ENCODE measurements at regions not wholly inside any gene's neighbourhood (a gene's known extent, or its start where the extent isn't known, plus 50 kb on each side); places are given as distances from the start of the nearest gene placed in this dataset.

DNA sequence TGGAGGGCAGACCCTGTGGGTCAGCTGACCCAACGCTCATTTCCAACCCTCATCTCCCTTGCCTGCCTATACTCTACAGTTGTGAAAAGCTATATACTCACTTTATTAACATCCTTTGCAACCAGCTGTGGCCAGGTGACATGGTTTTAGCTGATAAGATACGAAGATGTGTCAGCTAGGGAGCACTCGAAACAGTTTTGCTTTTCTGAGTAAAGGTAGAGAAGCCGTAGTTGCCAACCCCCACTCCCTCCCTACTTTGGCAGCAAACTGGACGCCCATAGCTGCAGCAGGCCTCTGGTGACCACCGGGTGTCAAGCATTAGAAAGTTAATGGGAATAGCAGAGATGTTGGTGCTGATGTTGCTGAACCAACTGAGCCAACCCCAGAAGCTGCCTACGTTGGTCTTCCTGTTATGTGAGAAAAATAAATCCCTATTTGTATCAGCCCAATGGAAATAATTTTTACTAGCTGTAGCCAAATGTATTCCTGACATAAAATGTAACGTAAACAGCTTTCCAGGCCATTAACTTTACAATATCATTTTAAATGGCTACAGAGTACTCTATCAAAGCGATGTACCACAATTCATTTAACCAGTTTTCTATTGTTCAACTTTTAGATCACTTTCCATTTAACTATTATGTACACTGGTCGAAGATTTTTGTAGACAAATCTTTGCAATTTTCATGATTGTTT, 98.5 kb upstream of the TMCC3 start:
- DNase-seq, result no peak

DNA sequence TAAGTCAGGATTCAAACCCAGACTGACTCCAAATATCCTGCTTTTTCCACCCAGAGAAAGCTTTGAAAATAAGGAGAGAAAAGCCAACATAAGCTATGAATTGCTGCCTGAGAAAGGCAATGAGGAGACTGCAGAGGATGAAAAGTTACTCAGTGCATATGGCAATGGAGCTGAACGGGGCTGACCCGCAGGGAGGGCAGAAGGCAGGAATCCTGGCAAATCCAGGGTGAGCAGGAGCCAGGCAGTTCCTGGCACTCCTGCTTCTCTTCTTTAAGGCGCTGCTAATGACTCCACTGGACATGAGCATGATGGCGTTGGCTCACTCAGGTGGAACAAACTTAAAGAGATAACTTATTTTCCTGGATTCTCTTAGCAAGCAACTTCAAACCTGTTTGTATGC, 95.2 kb upstream of the TMCC3 start:
- DNase-seq, result no peak

GRCh38 chr12:94743174-94743573, 92.8 kb upstream of the TMCC3 start:
- DNase-seq, result no peak

- no peak for DNase-seq
These were observed 90.4 kb upstream of the TMCC3 start for GRCh38 chr12:94740601-94741362.

GRCh38 chr12:94736820-94737219, 86.5 kb upstream of the TMCC3 start:
- DNase-seq, result no peak

- DNase-seq, result no peak
These were observed 85.6 kb upstream of the TMCC3 start for GRCh38 chr12:94736004-94736403.

- no peak for DNase-seq
These were observed 83.4 kb upstream of the TMCC3 start for GRCh38 chr12:94733727-94734126.

- no peak for DNase-seq
These were observed 82.1 kb upstream of the TMCC3 start for GRCh38 chr12:94732367-94732990.

DNA sequence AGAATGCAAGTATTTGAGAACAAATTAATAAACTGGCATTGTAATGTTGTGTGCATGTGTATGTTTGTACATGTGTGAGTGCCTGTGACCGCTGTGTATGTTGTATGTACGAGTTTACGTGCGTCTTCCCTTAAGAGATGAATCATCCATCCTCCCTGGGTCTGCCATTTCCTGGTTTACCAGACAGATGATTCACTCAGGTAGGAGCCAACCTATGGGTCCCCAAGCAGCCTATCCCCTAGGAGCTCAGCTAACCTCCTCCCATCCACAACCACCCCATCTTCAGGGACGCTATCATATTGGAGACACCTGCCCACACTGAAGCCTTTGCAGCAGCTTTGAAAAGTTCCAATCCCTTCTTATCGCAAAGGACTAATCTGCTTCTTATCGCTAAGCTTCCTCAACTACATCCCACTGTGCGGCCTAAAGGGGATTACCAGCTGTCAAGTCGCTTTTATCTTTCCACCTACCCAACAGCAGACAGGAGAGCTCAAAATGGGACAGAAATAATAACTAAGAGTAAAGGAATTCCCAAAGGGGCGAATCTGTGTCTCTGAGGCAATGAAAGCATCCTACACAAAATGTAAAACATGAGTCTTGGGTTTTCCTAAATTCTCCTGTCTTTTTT, 81.5 kb upstream of the TMCC3 start:
- no peak for DNase-seq

DNA sequence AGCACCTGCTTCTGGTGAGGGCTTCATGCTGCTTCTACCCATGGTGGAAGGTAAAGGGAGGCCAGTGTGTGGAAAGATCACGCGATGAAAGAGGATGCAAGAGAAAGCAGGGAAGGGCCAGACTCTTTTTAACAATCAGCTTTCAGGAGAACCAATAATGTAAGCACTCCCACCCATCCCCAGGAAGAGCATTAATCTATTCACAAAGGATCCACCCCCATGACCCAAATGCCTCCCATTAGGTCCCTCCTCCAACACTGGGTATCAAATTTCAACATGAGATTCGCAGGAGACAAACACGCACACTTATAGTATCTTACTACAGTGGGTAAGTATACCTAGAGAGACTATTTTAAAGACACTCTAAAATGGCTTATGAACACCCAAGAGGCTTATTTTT, 80.5 kb upstream of the TMCC3 start:
- DNase-seq, result no peak

GRCh38 chr12:94726236-94726835, 76.0 kb upstream of the TMCC3 start:
- DNase-seq, result no peak

DNA sequence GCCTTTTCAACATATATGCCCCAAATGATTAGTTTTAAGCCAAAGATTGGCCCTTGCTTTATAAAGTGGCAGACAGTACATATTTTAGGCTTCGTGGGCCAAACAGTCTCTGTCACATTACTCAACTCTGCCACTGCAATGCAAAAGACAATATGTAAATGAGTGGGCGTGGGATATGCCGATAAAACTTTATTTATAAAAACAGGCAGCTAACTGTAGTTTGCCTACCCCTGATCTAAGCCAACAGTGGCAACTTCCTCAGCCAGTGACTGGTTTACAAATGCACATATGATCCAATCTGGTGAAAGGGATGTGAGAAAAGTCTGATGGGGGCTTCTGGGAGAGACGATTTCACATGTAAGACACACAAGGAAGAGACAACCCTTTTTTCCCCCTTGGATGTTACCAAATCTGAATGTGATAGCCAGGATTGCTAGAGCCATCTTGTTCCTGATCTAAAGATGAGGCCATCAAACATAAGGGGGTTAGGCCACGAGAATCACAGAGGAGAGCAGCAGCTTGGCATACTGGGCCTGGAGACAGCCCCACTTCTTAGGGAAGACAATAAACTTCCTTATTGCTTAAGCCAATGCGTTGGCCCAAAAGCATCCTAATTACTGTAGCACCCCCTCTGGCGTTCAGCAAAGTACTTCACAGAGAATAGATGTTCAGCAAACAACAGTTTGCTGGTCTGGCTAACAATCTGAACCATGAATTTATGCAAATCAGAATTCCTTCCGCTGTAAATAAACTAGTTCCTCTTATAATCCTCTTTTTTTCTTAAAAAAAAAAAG, 75.2 kb upstream of the TMCC3 start:
- no peak for DNase-seq

GRCh38 chr12:94722664-94723063, 72.3 kb upstream of the TMCC3 start:
- no peak for DNase-seq

DNA sequence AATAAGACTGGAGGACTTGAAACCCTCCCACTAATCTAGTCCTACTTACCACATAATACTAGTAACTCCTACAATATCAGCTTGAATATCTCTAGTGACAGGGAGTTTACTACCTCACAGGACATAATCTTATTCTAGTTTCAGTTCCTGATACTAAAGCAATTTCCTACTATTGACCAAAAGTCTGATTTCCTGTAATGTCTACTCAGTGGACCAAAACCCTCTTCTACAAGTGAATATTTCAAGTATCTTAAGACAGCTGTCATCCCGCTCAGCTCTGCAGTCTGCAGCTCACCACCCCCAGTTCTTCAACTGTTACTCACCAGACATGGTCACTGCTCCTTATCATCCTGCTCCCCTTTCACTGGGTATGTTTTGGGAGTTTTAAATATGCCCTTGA, 70.8 kb upstream of the TMCC3 start:
- no peak for DNase-seq

GRCh38 chr12:94718114-94718513, 67.8 kb upstream of the TMCC3 start:
- DNase-seq, result no peak

GRCh38 chr12:94717656-94718055, 67.3 kb upstream of the TMCC3 start:
- DNase-seq, result no peak

- no peak for DNase-seq
These were observed 66.8 kb upstream of the TMCC3 start for GRCh38 chr12:94717108-94717507.

GRCh38 chr12:94716339-94716738, 66.0 kb upstream of the TMCC3 start:
- no peak for DNase-seq

DNA sequence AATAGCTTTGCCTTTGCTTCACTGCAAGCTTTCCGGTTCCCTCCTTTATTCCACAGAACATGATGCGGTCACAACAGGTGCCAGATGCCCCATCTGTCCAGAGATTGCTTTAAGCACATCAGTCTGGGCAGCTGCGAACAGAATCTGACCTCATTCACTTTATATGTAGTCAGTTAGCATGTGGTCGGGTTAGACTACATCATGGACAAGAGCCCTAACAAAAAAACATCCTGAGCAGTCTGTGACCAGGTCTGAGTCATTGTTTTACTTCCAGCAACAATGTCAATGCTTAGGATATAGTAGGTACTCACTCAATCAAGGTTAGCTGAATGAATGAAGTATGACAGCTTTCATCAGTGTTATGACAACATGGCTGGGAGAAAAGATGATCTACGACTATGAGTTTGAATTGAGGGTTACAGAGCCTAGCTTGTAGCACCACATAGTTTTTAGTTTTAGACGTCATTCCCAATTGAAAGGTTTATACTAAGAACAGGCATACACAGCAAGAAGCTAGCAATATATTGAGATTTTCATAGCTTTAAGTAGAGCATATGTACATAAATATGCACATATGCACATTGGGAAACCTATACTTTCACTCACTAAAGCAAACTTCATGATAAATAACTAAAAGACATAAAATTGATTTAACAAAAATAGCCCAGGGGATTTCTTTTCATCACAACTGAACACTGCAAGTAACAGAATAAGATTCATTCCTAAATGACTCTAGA, 64.2 kb upstream of the TMCC3 start:
- peak; percentile 77 for DNase-seq

- DNase-seq, result peak; percentile 38
These were observed 62.6 kb upstream of the TMCC3 start for GRCh38 chr12:94712815-94713515.

GRCh38 chr12:94710933-94711332, 60.6 kb upstream of the TMCC3 start:
- DNase-seq, result no peak

All from femur (tissue), 1 donor.